HG02798 (cell line): ENCODE measurements at regions not wholly inside any gene's neighbourhood (a gene's known extent, or its start where the extent isn't known, plus 50 kb on each side); places are given as distances from the start of the nearest gene placed in this dataset.

Experiments used
- ATAC-seq: cut with Tn5 transposase; IDR thresholded peaks from one replicate; pipeline ENCODE4 v1.9.1; 2021; ENCODE audit warnings: mild to moderate bottlenecking; ENCODE audit not compliant: unreplicated experiment, poor library complexity

DNA sequence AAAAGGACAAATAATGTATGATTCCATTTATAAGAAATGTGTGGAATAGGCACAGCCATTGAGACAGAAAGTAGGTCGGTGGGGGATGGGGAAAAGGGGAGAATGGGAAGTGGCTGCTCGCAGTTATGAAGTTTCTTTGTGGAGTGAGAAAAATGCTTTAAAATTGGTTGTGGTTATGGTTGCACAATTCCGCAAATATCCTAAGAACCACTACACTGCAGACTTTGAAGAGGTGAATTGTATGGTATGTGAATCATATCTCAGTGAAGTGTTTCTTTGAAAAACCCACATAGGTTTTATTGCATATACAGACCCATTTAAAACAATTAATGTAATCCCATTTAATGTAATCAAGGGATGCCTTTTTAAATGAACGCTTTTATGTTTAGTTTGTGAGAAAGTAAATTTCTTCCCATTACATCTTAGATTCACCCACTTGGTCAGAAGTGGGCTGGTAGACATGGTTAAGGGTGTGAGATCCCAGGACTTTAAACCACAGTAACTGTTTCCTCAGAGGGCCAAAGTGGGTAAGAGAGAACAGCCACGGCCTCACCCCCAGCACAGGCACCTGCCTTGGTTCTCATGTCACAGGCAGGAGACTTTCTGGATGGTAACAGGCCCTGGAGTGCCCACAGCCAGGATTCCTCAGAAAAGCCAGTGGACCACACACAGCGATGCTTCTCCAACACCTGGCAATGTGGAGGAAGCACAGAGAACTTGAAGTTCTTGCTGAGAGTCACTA, 119.3 kb upstream of the GJB6 start:
- no peak for ATAC-seq

DNA sequence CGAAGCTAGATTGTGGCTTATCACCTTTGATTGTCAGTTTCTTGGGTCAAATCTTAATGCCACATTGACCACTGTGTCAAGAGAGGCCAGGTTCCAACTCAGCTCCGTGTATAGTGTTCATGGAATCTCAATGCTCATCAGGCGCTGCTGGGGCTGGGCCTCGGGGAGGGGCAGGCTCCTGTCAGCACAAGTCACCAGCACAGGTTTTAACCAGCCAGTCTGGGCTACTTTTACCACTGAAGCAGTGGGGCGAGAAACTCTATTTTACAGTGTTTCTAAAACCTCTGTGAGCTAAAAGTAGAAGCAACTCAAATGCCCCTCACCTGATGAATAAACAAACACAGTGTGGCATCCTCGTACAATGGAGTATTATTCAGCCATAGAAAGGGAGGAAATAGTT, 118.7 kb upstream of the GJB6 start:
- ATAC-seq, result no peak

DNA sequence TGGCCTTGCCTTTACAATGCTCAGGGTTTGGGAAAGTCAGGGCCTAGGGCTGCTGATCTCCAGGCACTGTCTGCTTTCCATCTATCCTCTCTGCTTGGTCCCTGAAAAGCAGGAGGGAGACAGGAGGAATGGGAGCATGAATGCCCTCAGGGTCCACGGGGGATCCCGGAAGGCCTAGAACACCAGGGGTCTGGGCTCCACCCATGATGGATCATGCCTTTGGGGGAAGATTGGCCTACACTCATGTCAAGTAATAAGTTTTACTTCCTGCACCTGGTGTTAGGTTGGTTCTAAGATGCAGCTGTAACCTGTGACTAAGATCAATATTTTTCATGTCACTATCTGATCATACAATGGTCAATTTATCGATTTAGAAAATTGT, 118.3 kb upstream of the GJB6 start:
- ATAC-seq, result no peak

DNA sequence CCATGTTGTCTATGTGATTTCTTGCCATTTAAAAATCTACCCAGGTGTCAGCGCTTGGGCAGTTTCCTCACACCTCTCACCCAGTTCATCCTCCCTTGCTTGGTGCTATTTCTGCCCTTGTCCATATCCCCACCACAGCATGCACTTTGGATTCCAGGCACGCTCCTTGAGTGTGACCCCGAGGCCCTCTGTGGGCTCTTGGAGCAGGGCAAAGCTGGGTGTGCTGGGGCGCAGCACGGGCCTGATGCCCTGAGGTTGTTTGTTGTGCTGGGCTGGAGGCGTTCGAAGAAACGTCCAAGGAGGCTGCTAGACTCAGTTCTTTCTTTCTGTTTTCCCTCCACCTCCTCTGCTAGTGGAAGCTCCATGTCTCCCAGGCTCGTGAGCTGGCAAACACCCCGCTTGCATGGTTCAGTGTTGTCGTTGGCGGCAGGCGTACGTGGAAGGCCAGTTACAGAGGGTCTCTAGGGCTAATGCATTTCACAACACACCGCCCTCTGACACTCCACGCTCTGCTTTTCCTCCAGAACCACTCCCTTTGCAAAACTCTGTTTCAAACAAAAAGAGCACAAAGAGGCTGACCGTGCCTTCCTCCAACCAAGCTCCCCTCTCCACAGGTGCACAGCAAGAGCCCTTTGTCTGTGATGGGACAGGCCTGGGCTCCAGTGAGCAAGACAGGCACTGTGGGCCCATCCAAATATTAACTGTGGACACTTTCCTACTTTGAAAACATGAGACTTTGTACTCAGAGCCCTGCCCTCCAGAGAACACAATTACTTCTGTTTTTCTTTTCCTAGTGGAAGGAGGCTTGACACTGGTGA, 117.7 kb upstream of the GJB6 start:
- no peak for ATAC-seq

DNA sequence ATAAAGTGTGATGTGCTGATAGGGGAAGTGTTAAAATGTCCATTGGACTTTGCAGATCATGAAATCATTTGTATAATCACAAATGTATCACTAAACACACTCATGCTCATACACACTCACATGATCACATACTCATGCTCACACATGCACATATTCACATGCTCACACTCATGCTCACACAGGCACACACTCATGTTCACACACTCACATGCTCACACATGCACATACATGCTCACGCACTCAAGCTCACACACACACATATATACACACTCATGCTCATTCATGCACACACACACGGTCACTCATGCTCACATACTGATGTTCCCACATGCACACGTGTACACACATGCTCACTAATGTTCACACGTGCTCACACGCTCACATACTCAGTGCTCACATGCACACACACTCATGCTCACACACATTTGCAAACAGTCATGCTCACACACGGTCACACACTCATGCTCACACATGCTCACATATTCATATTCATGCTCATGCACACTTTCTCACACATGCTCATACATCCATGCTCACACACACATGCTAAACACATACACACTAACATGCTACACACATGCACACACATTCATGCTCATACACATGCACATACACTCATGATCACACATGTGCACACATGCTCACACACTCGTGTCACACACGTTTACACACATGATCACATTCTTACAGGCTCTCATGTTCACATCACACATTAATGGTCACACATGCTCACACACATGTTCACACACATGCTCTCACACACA, 116.7 kb upstream of the GJB6 start:
- no peak for ATAC-seq

DNA sequence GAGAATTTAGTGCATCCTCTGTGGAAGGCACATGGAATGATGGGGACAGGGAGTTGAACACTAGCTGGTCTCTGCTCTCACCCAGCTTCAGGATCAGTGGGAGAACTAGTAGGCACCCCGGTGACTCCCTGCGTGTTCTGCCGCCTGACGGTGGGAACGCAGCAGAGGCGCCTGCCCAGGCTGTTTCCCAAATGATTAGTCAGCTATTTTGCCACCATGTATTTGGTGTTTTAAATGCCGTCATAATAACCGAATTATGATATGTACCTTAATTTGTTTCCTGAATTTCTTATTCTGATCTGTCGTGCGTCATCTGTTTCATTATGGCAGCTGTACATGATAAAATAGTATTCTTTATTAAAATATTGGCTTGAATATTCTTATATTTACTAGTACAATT, 115.9 kb upstream of the GJB6 start:
- ATAC-seq, result no peak

DNA sequence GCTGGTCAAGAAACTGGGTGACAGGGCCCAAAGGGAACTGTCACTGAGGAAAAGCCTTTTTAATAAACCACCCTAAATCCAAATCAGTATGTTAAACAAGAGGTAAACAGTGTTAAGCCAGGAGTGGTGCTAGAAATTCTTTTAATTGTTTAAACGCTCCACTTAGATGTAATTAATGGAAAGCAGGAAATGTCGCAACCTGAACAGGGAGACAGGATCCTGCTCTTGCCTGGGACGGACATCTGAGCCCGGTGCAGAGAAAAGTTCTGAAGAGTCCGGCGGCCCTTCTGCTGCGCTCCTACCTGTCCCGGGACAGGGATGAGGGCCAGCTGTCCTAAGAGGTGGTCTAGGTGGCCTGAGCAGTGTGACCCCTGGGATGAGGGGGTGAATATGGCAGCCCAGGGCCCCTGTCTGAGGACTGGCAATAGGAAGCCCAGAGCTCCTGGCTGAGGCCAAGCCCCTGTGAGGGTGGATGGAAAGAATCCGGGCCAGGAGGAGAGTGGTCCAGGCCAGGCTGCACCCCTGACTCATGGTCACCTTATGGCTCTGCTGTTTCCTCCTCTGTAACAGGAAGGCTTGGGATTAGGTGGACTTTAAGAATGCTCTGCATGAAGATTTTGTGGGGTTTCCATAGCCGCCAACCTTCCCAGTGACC, 112.8 kb upstream of the GJB6 start:
- ATAC-seq, result no peak

DNA sequence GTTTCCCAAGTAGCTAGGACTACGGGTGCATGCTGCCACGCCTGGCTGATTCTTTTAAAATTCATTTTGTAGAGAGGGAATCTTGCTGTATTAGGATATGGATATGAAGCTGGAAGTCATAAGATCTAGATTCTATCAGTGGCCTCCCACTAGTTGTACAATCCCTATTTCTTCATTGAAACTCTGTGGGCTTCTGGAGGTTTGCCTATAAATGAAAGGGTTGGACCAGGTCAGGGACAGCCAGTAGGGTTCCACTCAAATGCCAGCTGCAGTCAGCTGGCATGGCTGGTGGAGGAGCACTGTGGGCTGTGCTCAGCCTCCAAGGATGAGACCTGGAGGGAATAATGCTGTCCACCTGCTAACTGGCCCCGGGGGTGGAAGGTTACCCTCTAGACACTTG, 110.2 kb upstream of the GJB6 start:
- ATAC-seq, result no peak

DNA sequence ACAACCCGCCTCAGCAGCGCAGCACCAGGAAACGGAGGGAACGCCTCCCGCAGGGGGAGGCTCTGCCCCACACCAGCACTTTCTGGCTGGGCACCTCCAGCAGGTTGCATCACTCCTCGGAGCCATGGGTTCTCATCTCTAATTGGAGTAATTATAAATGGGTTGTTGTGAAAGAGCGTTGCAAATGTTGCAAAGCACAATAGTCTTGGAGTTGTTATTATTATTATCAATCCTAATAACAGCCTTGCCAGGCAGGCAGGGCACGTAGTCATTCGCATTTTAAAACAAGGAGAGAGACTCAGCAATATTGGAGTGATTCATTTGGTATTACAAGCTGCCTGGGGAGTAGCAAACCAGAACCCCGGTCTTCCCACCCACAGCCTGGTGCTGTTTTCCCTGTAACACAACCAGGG, 108.6 kb upstream of the GJB6 start:
- ATAC-seq, result no peak

DNA sequence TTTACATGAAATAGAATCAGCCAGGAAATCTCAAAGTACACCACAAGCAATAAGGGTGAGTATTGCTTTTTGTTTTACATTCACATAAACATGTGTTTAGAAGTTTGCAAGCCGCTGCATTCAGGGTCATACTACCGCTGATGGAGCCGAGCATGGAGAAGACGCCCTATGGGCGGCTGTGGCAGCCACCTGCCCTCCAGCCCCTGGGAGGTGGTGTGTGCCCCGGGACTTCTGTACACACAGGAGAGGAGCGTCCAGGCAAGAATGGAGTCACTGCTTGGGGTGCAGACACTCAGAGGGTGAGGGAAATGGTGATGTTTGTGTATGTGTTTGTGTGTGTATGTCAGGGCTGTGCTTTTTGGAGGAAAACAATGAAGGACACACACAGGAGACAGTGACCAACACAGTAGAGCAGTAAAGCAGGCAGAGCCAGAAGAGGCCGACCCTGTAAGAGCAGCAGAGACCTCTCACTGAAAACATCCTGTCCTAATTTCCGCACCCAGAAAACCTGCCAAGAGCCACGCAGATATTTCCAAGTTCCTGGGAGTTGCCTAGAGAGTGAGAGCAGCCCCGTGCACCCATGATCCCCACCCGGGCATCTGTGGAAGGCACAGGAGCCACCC, 108.1 kb upstream of the GJB6 start:
- ATAC-seq, result no peak

DNA sequence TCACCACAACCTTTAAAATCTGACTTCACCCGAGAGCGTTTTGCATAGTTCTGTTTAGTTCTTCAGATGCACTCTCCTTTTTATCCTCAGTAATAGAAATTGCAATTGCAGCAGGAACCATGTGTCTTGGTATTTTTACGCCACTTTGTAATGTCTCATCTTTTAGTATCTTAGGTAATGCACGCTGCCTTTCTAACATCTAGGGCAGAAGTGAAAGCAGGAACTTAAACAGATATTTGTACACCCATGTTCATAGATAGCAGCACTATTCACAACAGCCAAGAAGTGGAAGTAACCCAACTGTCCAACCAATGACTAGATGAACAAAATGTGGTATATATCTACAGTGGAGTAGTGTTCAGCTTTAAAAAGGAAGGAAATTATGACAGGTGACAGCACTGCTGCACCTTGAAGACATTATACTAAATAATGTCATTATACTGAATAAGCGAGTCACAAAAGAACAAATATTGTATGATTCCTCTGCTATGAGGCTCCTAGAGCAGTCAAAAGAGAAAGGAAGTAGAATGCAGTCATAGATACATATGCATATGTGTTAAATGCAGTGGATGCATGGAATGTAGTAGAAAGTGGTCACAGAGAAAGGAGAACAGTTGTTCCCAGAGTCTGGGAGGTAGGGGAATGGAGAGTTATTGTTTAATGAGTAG, 105.9 kb upstream of the GJB6 start:
- peak; percentile 39 for ATAC-seq

DNA sequence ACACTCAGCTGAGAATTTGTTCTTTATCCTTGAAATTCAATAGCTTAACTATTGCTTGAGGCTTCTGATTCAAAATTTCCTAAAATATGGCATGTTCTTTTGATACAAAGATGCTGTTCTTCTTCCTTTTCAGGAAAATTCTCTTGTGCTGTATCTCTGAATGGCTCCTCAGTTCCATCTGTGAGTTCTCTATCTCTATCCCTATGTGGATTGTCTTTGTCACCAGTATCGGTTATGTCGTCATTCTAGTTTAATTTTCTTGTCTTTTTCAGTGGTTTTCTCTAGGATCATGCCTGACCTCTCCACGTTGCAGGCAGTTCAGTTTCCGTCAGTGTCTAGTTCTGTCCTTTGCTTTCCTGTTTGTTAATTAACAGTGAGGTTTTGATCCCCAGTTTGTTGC, 104.6 kb upstream of the GJB6 start:
- no peak for ATAC-seq

DNA sequence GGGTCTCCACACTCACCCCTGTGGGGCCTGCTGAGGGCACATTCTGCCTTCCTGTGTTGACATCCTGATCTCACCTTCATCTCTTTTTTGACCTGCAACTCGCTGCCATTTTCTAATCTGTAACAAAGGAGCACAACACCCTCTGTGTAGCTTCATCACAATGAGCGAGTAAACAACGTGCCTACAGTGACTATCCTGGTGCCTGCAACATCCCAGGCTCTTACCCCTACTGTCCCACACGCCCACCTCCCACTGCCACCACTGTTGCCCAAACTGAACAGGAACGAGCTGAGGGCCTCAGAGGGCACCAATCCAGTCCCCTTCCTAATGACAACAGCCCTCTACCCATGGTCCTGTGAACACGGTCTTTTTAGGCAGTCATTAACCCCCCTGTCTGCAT, 102.2 kb upstream of the GJB6 start:
- ATAC-seq, result no peak

DNA sequence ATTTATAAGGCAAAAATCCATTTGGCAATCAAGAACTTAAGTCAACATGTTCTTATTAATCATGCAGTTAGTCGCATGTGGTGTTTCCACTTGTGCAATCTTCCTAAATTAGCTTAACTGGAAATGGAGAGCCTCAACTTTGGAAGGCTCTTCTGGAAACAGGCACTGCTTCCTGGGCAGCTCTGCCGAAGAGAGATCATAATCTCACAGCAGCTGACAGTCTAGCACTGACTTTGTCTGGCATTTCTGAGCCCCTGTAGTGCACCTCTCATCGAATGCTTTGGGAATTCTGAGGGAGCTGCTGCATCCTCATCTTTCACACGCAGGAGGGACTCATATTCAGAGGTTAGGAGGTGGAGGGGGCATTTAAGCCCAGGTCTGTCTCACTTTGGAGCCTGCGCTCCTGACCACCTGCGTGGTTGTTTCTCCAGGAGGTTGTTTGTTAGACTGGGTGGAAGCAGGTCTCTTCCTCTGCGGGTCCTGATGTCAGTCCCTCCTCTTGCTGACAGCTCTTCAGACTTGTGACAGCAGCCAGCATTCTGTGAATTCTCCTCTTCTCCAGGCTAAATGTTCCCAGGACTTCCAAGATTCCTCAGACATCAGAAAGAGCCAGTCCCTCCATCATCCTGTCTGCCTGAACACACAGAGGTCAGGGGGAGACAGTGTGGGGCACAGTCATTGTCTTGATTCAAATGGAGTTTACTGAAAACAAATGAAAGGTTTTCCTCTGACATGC, 100.4 kb upstream of the GJB6 start:
- no peak for ATAC-seq

DNA sequence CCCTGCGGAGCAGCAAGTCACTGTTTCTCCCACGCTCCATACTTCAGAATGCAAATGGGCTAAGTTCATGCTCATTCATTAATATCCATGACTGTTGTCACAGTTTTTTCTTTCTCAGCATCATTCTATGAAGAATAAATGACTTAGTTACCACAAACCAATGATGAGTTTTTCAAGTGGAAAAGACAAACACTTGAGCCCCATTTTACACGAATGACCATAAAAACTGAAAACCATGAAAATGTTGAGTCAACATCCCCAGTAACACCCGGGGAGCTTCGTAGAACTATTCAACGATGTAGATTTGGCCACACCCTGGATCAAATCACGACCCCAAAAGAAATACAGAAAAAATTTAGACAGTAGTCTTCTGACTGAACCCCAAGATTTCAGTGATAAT, 99.8 kb upstream of the GJB6 start:
- ATAC-seq, result no peak

DNA sequence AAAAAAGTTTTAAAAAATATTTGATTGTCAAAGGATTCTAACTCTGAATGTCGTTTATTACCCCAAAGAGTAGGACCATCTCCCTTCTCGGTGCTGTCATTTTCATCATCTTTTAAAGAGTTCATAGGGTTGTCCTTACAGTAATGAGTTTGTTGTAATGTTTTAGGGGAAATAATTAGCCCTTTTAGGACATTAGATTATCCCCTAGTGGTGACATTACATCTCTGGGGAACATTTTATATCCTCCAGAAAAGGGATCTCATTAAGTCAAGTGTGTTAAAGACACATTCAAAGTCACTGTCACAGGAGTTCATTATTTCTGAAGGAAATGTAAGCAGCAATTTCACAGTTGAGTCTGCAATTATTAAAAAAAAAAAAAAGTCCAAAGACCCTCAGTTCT, 99.3 kb upstream of the GJB6 start:
- ATAC-seq, result no peak

DNA sequence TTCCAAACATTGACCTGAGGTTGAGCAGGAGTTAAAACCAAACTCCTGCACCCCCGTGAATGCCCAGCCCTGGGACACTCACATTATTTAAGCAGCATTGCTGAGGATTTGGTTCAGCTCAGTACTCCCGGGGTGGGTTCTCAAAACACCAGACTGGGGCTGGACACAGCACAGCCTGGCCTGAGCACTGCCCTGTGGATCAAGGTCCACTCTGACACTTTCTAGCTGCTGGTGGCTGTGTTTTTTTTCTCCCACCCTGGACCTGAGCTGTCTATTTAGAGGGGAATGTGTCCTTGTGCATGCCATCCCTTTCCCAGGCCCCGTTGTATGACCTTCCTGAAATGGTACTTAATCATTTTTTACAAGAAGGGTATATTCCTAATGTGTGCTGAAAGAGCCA, 94.7 kb upstream of the GJB6 start:
- no peak for ATAC-seq

DNA sequence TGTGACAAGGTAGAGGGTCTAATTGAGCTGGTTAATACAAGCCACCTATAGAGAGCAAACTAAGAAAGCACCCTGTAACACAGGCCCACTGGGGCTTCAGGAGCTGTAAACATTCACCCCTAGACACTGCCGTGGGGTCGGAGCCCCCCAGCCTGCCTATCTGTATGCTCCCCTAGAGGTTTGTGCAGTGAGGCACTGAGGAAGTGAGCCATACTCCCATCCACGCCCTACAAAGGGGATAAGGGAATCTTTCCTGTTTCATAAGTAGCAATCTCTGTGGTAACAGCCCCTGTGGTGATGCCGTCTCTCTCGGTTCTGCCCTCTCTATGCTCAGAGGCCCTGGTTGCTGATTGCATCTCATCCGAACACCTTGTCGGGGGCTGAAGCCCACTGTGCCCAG, 94.2 kb upstream of the GJB6 start:
- no peak for ATAC-seq

DNA sequence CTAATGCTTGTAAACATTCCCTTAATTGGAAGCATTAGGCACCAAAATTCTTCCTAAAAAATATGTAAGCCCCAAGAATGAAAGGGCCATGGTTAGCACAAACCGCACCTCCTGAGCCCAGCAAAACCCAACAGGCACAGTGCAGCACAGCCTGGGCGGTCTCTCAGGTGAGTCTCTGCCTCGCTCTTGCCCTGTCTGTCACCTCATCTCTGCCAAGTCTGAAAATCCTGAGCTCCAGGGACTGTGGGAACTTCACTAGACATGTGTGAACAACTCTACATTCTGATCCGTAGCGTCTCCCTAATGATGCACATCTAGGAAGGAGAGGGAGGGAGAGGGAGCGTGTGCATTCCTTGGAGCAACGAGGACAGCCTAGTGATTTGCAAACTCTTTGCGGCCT, 88.8 kb upstream of the GJB6 start:
- no peak for ATAC-seq
